ENCODE measurements at regions not wholly inside any gene's neighbourhood (a gene's known extent, or its start where the extent isn't known, plus 50 kb on each side); places are given as distances from the start of the nearest gene placed in this dataset.

DNA sequence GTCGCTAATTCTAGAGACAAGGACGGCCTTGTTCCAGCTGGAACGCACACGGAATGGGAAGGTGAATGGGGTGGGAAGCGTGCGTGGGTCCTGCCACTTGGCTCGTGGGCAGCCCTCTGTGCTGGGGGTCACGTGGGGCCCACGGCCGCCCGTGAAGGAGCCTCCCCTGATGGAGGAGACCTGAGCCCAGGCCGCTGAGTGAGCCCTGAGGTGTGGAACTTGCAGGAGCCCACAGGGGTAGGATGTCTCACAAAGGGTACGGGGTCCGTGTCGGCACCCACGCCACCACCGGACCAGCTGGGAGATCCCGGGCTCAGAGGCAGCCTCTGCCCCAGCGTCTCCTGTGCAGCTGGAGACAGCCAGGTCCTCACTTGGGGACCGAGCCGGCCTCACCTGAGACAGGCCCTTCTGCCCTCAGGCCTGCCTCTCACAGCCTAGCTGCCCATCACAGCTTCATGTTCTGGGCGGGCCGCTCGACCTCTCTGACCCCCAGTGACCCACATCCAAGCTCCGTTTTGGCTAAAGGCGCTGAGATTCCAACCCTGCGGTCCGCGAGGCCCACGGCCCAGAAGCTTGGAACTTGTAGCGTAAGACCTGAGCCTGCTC lies 84.8 kb downstream of the FOXL3 start:
- peak overlapping the region; percentile 2; the same call in 1 of the 2 replicates for H3K27ac ChIP-seq
- TF ChIP-seq Cebpa-rat (IDR thresholded peaks at IDR 0.05) = no peak
- H3K9me3 ChIP-seq = no peaks in the 10 kb centered on the region
- H3K27me3 ChIP-seq = peaks cover 7% of the 10 kb centered on the region
- peak overlapping the region; percentile 19; the same call in 1 of the 2 replicates for H3K9ac ChIP-seq
- H3K4me2 ChIP-seq = peak overlapping the region; percentile 97
- H3K36me3 ChIP-seq = no peaks in the 10 kb centered on the region
- H4K20me1 ChIP-seq = no peaks in the 10 kb centered on the region
- H3K4me3 ChIP-seq = no peak overlapping the region
- H3K4me1 ChIP-seq = peaks cover 96% of the 10 kb centered on the region

GRCh38 chr7:375321-375831 lies 85.4 kb downstream of the FOXL3 start:
- peaks cover 7% of the 10 kb centered on the region for H3K27me3 ChIP-seq
- H3K4me2 ChIP-seq = peak overlapping the region; percentile 97
- no peak overlapping the region for H3K27ac ChIP-seq
- H3K9ac ChIP-seq = no peak overlapping the region
- H4K20me1 ChIP-seq = no peaks in the 10 kb centered on the region
- H3K9me3 ChIP-seq = no peaks in the 10 kb centered on the region
- H3K4me3 ChIP-seq = no peak overlapping the region
- H3K4me1 ChIP-seq = peaks cover 96% of the 10 kb centered on the region
- H3K36me3 ChIP-seq = no peaks in the 10 kb centered on the region
- no peak for TF ChIP-seq Cebpa-rat (IDR thresholded peaks at IDR 0.05)

DNA sequence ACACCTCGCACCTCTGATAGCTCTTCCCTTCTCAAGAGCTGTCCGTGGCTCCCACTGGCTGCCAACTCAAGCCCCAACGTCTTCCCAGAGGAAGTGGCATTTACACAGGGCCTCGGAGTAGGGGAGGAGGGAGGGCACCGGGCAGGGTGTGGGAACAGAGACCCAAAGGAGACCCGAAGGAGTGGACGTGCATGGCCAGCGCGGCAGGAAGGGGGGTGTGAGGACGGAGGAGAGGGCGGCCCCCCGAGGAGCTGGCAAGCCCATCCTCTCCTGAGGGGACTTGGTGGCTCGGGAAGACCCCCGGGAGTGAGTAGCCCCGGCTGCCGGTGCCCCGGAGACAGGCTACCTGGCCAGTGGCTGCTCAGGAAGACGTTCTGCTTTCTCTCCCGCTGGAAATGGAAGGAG lies 85.9 kb downstream of the FOXL3 start:
- Histone ChIP-seq H3K9ac (no peak overlapping the region), H3K4me2 (peak overlapping the region; percentile 97), H3K27ac (no peak overlapping the region), H3K9me3 (no peaks in the 10 kb centered on the region), H3K27me3 (peaks cover 7% of the 10 kb centered on the region), H3K4me3 (no peak overlapping the region), H3K4me1 (peaks cover 98% of the 10 kb centered on the region), H3K36me3 (no peaks in the 10 kb centered on the region), H4K20me1 (no peaks in the 10 kb centered on the region)
- no peak for TF ChIP-seq Cebpa-rat (IDR thresholded peaks at IDR 0.05)

DNA sequence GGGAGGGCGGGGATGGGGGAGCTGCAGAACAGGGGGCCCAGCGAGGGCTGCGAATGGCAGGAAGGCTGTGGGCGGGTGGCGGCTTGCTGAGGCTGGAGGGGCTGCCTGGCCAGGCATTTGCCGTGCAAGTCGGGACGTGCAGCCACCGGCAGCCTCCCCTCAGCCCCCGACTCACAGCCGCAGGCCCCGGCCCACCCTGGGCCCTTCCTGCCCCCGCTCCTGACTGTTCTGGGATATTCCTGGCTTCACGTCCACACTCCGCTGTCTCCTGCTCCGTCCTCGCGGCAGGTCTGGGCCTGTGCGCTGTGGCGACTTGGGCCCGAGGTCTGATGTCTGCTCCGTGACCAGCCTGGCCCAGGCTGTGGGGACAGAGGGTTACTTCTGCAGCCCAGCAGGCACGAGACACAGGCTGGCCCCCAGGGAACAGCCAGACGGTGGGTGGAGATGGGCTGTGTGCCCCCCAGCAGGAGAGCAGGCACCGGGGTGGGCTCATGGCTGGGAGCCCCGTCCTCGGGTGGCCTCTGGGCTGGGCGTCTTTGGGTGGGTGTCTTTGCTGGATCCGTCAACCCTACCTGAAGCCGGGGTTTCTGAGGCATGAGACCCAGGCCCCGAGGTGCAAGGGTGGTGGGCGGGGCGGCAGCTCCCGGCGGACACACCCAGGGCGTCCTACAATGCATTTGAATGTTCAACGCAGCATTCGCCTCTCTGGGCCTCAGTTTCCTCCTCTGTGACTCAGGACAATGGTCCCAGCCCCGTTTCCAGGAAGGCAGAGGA lies 86.5 kb downstream of the FOXL3 start:
- no peak for TF ChIP-seq Cebpa-rat (IDR thresholded peaks at IDR 0.05)
- H3K4me2 ChIP-seq = peak overlapping the region; percentile 97
- H3K9ac ChIP-seq = no peak overlapping the region
- H3K9me3 ChIP-seq = no peaks in the 10 kb centered on the region
- no peak overlapping the region for H3K27ac ChIP-seq
- H3K4me3 ChIP-seq = no peak overlapping the region
- no peaks in the 10 kb centered on the region for H3K36me3 ChIP-seq
- no peaks in the 10 kb centered on the region for H4K20me1 ChIP-seq
- H3K4me1 ChIP-seq = peaks cover 98% of the 10 kb centered on the region
- H3K27me3 ChIP-seq = peaks cover 7% of the 10 kb centered on the region

DNA sequence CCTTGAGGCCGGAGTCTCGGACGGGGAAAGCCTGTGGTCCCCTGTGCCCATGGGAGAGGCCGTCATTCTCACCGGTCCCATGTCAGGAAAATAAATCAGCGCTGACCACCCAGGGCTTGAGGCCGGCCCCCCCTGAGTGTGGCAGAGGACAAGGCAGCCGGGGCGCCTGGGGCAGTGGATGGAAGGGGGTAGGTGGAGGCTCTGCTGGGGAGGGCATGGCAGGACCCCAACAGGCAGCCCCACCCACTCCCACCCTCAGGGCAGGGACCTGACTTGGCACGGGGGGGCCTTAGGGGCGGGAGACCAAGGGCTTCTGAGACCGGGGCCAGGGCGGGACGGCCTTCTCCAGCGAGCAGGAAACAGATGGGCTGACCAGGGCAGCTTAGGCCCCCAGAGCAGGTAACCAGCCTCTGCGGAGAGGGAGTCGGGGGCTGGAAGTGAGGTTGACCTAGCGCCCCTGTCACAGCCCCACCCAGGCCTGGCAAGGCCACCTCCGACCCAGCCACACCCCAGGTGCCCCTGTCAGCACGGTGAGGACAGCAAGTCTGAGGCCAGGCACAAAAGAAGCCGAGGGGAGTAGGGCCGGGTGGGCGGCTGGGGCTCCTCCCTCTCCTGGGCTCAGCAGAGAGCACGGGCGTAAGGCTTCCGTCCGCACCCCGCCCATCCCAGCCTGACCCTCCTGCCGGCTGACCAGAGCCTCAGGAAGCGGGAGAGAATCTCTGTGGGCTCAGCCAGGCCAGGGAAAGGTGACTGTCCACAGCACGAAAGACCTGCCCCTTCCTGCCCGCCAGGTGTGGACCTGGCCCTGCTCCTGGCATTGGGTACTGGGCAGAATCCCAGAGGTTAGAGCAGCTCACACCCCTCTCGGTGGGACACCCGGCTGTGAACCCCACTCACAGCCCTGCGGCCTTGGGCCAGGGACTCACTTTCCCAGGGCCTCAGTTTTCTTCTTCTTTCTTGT lies 87.4 kb downstream of the FOXL3 start:
- peaks cover 7% of the 10 kb centered on the region for H3K27me3 ChIP-seq
- H3K4me3 ChIP-seq = no peak overlapping the region
- H3K4me2 ChIP-seq = peak overlapping the region; percentile 97
- TF ChIP-seq Cebpa-rat (IDR thresholded peaks at IDR 0.05) = no peak
- H3K36me3 ChIP-seq = no peaks in the 10 kb centered on the region
- no peak overlapping the region for H3K27ac ChIP-seq
- H3K4me1 ChIP-seq = peaks cover 98% of the 10 kb centered on the region
- H3K9me3 ChIP-seq = no peaks in the 10 kb centered on the region
- no peak overlapping the region for H3K9ac ChIP-seq
- H4K20me1 ChIP-seq = no peaks in the 10 kb centered on the region

DNA sequence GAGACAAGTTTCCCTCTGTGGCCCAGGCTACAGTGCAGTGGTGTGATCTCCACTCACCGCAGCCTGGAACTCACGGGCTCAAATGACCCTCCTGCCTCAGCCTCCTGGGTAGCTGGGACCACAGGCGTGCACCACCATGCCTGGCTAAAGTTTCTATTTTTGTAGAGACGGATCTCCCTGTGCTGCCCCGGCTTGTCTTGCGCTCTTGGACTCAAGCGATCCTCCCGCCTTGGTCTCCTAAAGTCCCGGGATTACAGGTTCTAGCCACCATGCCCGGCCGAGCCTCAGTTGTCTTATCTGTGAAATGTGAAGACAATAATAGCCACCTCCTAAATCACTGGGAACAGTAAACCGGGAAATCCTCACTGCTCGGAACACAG lies 88.1 kb downstream of the FOXL3 start:
- Histone ChIP-seq H3K36me3 (no peaks in the 10 kb centered on the region), H3K9ac (no peak overlapping the region), H3K27me3 (peaks cover 7% of the 10 kb centered on the region), H3K4me1 (peaks cover 96% of the 10 kb centered on the region), H3K4me3 (no peak overlapping the region), H3K9me3 (no peaks in the 10 kb centered on the region), H4K20me1 (no peaks in the 10 kb centered on the region), H3K27ac (0 out of 2 replicates have a peak overlapping the region, but pooled peaks have one; percentile 65), H3K4me2 (peak overlapping the region; percentile 97)
- TF ChIP-seq Cebpa-rat (IDR thresholded peaks at IDR 0.05) = no peak

DNA sequence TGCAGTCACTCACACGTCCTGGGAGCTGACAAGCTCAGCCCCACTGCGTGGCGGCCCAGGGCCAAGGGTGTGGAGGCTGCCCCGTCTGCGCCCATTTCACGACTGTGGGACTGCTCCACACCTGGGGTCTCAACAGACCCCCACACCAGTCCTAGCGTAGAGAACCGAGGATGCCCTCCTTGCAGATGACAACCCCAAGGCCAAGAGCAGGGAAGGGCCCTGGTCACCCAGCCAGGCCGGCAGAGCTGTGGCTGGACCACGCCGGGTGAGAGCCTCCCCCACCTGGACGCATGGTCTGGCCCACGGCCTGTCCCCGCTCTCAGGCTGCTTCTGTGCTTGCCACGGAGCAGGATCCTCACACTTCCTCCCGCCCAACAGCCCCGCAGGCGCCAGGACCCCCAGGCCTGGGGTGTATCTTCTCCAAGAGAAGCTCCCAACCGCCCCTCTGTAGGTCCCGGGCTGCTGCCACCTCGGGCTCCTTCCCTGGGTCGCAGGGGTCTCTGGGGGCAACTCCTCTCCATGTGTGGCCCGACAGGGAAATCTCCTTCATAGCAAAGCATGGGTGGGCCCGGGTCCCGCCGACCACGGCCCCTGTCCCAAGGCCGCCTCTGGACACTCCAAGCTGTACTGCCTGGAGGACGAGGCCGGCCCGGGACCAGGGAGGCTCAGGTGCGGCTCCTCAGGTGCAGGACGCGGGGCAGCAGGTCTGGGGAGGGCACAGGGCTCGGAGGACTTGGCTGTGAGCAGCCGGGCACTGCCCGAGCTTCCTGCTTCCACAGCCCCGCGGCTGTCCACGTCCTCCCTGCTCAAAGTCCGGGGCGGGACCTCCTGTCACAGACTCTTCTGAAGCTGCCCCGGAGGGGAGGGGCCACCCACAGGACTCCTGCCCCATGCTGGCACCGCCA lies 88.8 kb downstream of the FOXL3 start:
- Histone ChIP-seq H3K4me3 (peak overlapping the region; percentile 59), H4K20me1 (no peaks in the 10 kb centered on the region), H3K4me1 (peaks cover 89% of the 10 kb centered on the region), H3K9ac (peak overlapping the region; percentile 59; the same call in 1 of the 2 replicates), H3K9me3 (peaks cover 7% of the 10 kb centered on the region), H3K27me3 (peaks cover 7% of the 10 kb centered on the region), H3K27ac (peak overlapping the region; percentile 65), H3K4me2 (peak overlapping the region; percentile 97), H3K36me3 (no peaks in the 10 kb centered on the region)
- no peak for TF ChIP-seq Cebpa-rat (IDR thresholded peaks at IDR 0.05)

- Histone ChIP-seq H3K4me1 (peaks cover 81% of the 10 kb centered on the region), H4K20me1 (no peaks in the 10 kb centered on the region), H3K9me3 (peaks cover 15% of the 10 kb centered on the region), H3K27me3 (peaks cover 7% of the 10 kb centered on the region), H3K4me3 (peak overlapping the region; percentile 59), H3K36me3 (no peaks in the 10 kb centered on the region), H3K27ac (peak overlapping the region; percentile 65), H3K9ac (peak overlapping the region; percentile 59; the same call in 1 of the 2 replicates), H3K4me2 (peak overlapping the region; percentile 97)
- TF ChIP-seq Cebpa-rat (IDR thresholded peaks at IDR 0.05) = no peak
Observed at GRCh38 chr7:379456-380138, 89.6 kb downstream of the FOXL3 start.
